ENCODE measurements at regions not wholly inside any gene's neighbourhood (a gene's known extent, or its start where the extent isn't known, plus 50 kb on each side); places are given as distances from the start of the nearest gene placed in this dataset.

GRCh38 chr12:127552838-127553237 is 714.1 kb upstream of the TMEM132C start:
- H3K27me3 Mint-ChIP-seq (ENCODE audit: low read depth), result peaks cover 5% of the 10 kb centered on the region
- H3K9me3 Mint-ChIP-seq, result peaks cover 43% of the 10 kb centered on the region
- ATAC-seq, result no peak

DNA sequence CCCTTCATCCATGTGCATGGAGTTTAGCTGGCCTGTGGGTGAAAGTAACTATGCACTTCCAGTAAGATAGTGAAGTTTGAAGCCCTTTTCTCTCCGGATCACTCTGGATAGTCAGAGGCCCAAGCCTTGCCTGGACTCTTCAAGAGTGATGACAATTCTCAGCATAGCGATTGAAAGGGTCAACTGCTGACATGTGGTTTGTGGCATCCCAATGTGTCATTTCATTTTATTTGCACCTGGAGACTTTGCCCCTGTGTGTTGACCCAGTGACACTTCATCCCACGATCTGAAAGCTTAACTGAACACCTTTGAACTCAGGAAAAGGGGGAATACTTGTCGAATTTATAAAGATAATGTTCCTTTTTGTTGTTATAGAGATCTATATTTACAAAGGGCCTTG is 711.9 kb upstream of the TMEM132C start:
- POLR2A ChIA-PET, result no interaction called here
- H3K4me1 Mint-ChIP-seq, result peaks cover 8% of the 10 kb centered on the region
- peaks cover 5% of the 10 kb centered on the region for H3K27me3 Mint-ChIP-seq (ENCODE audit: low read depth)
- no peak overlapping the region for H3K27ac Mint-ChIP-seq
- H3K9me3 Mint-ChIP-seq, result peaks cover 35% of the 10 kb centered on the region
- CTCF ChIA-PET, result no interaction called here
- DNase-seq (ENCODE audit: low spot score), result no peak
- no peak for ATAC-seq
- H3K36me3 Mint-ChIP-seq, result peaks cover 16% of the 10 kb centered on the region
- H3K4me3 Mint-ChIP-seq, result no peak overlapping the region
- no peak for TF ChIP-seq EMX1 (CRISPR knock-in tag; IDR thresholded peaks at IDR 0.05)
- TF ChIP-seq, protein P1, sequence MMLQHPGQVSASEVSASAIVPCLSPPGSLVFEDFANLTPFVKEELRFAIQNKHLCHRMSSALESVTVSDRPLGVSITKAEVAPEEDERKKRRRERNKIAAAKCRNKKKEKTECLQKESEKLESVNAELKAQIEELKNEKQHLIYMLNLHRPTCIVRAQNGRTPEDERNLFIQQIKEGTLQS (CRISPR knock-in tag; conservative IDR thresholded peaks at IDR 0.05), result no peak
- TF ChIP-seq JUN (CRISPR knock-in tag; IDR thresholded peaks at IDR 0.05), result no peak
- TF ChIP-seq TCF7 (CRISPR knock-in tag; IDR thresholded peaks at IDR 0.05; ENCODE audit: low read depth), result no peak
- no peak for TF ChIP-seq HMGA2 (CRISPR knock-in tag; IDR thresholded peaks at IDR 0.05)
- TF ChIP-seq SMAD3 (CRISPR knock-in tag; IDR thresholded peaks at IDR 0.05; ENCODE audit: borderline replicate concordance), result no peak

More at GRCh38 chr12:127552838-127553237, 714.1 kb upstream of the TMEM132C start:
- no peak overlapping the region for H3K27ac Mint-ChIP-seq
- H3K36me3 Mint-ChIP-seq, result peaks cover 20% of the 10 kb centered on the region
- no peak overlapping the region for H3K4me3 Mint-ChIP-seq
- ChIA-PET CTCF (interaction anchor here (0.7 kb wide), 1 partner anchor 474 kb away, joined by 3 read pairs; no protein-coding TSS in a partner anchor), POLR2A (no interaction called here)
- TF ChIP-seq ZNF219 (CRISPR knock-in tag; IDR thresholded peaks at IDR 0.05; ENCODE audit: borderline replicate concordance) (no peak), CDX4 (CRISPR knock-in tag; IDR thresholded peaks at IDR 0.05; ENCODE audit: borderline replicate concordance) (no peak), ZNF671 (CRISPR knock-in tag; IDR thresholded peaks at IDR 0.05) (no peak), ZNF232 (CRISPR knock-in tag; IDR thresholded peaks at IDR 0.05) (no peak), ETV6 (CRISPR knock-in tag; IDR thresholded peaks at IDR 0.05) (no peak), ZNF423 (CRISPR knock-in tag; IDR thresholded peaks at IDR 0.05) (no peak), FOXJ3 (CRISPR knock-in tag; IDR thresholded peaks at IDR 0.05; ENCODE audit: borderline replicate concordance) (no peak), MXD4 (CRISPR knock-in tag; IDR thresholded peaks at IDR 0.05; ENCODE audit: borderline replicate concordance) (no peak), SMAD4 (CRISPR knock-in tag; IDR thresholded peaks at IDR 0.05) (no peak), TEAD4 (CRISPR knock-in tag; IDR thresholded peaks at IDR 0.05) (no peak), TEAD1 (CRISPR knock-in tag; IDR thresholded peaks at IDR 0.05) (no peak)
- TF ChIP-seq, protein P2, sequence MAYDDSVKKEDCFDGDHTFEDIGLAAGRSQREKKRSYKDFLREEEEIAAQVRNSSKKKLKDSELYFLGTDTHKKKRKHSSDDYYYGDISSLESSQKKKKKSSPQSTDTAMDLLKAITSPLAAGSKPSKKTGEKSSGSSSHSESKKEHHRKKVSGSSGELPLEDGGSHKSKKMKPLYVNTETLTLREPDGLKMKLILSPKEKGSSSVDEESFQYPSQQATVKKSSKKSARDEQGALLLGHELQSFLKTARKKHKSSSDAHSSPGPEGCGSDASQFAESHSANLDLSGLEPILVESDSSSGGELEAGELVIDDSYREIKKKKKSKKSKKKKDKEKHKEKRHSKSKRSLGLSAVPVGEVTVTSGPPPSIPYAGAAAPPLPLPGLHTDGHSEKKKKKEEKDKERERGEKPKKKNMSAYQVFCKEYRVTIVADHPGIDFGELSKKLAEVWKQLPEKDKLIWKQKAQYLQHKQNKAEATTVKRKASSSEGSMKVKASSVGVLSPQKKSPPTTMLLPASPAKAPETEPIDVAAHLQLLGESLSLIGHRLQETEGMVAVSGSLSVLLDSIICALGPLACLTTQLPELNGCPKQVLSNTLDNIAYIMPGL (CRISPR knock-in tag; IDR thresholded peaks at IDR 0.05), result no peak
- DNase-seq (ENCODE audit: low spot score), result no peak
- peaks cover 6% of the 10 kb centered on the region for H3K4me1 Mint-ChIP-seq

- H3K27ac Mint-ChIP-seq, result no peak overlapping the region
- H3K9me3 Mint-ChIP-seq, result peaks cover 30% of the 10 kb centered on the region
- H3K4me1 Mint-ChIP-seq, result peaks cover 12% of the 10 kb centered on the region
- H3K36me3 Mint-ChIP-seq, result peaks cover 18% of the 10 kb centered on the region
- H3K27me3 Mint-ChIP-seq (ENCODE audit: low read depth), result peaks cover 5% of the 10 kb centered on the region
- ATAC-seq (no peak), DNase-seq (ENCODE audit: low spot score) (no peak)
- ChIA-PET CTCF (no interaction called here), POLR2A (no interaction called here)
- TF ChIP-seq SMAD3 (CRISPR knock-in tag; IDR thresholded peaks at IDR 0.05; ENCODE audit: borderline replicate concordance) (no peak), IRF2 (CRISPR knock-in tag; IDR thresholded peaks at IDR 0.05; ENCODE audit: borderline replicate concordance, low read depth) (no peak), GRHL2 (CRISPR knock-in tag; IDR thresholded peaks at IDR 0.05; ENCODE audit: insufficient replicate concordance, severe bottlenecking) (no peak), TEAD4 (CRISPR knock-in tag; IDR thresholded peaks at IDR 0.05) (no peak)
- H3K4me3 Mint-ChIP-seq, result no peak overlapping the region
Observed at GRCh38 chr12:127556231-127556886, 710.6 kb upstream of the TMEM132C start.
